ENCODE measurements at regions not wholly inside any gene's neighbourhood (a gene's known extent, or its start where the extent isn't known, plus 50 kb on each side); places are given as distances from the start of the nearest gene placed in this dataset.
A peak's percentile ranks its signal among the peaks of the same experiment; 100 is the strongest.

- Histone ChIP-seq H3K27ac (peak overlapping the region in 1 of 4 donors; percentile 55), H3K4me1 (no peaks in the 10 kb centered on the region), H3K4me3 (no peak overlapping the region), H3K36me3 (no peaks in the 10 kb centered on the region), H3K27me3 (no peaks in the 10 kb centered on the region), H3K9me3 (no peaks in the 10 kb centered on the region)
- no peak for DNase-seq
- TF ChIP-seq POLR2A (IDR thresholded peaks at IDR 0.05) (no peak), CTCF (IDR thresholded peaks at IDR 0.05) (no peak)
Observed at GRCh38 chr18:55085557-55086285, 126.5 kb upstream of the CCDC68 start.

- H3K9me3 ChIP-seq: no peaks in the 10 kb centered on the region
- H3K27ac ChIP-seq: no peak overlapping the region
- H3K36me3 ChIP-seq: no peaks in the 10 kb centered on the region
- DNase-seq: no peak
- H3K4me3 ChIP-seq: no peak overlapping the region
- no peaks in the 10 kb centered on the region for H3K4me1 ChIP-seq
- TF ChIP-seq POLR2A (IDR thresholded peaks at IDR 0.05): no peak
- no peak for TF ChIP-seq CTCF (IDR thresholded peaks at IDR 0.05)
- H3K27me3 ChIP-seq: no peaks in the 10 kb centered on the region
Observed at GRCh38 chr18:55084550-55084949, 125.3 kb upstream of the CCDC68 start.

- Histone ChIP-seq H3K4me1 (no peaks in the 10 kb centered on the region), H3K27me3 (no peaks in the 10 kb centered on the region), H3K9me3 (no peaks in the 10 kb centered on the region), H3K36me3 (no peaks in the 10 kb centered on the region), H3K27ac (no peak overlapping the region), H3K4me3 (no peak overlapping the region)
- TF ChIP-seq CTCF (IDR thresholded peaks at IDR 0.05) (no peak), POLR2A (IDR thresholded peaks at IDR 0.05) (no peak)
- no peak for DNase-seq
Observed at GRCh38 chr18:55083461-55083860, 124.2 kb upstream of the CCDC68 start.

GRCh38 chr18:55079481-55080355 lies 120.5 kb upstream of the CCDC68 start:
- Histone ChIP-seq H3K36me3 (no peaks in the 10 kb centered on the region), H3K4me3 (no peak overlapping the region), H3K9me3 (no peaks in the 10 kb centered on the region), H3K4me1 (no peaks in the 10 kb centered on the region), H3K27ac (no peak overlapping the region), H3K27me3 (no peaks in the 10 kb centered on the region)
- no peak for DNase-seq
- TF ChIP-seq POLR2A (IDR thresholded peaks at IDR 0.05): no peak
- TF ChIP-seq CTCF (IDR thresholded peaks at IDR 0.05): no peak

- no peaks in the 10 kb centered on the region for H3K27me3 ChIP-seq
- TF ChIP-seq POLR2A (IDR thresholded peaks at IDR 0.05) (no peak), CTCF (IDR thresholded peaks at IDR 0.05) (no peak)
- H3K4me1 ChIP-seq: no peaks in the 10 kb centered on the region
- no peak overlapping the region for H3K27ac ChIP-seq
- no peaks in the 10 kb centered on the region for H3K36me3 ChIP-seq
- no peaks in the 10 kb centered on the region for H3K9me3 ChIP-seq
- no peak overlapping the region for H3K4me3 ChIP-seq
- DNase-seq: no peak
Observed at GRCh38 chr18:55079067-55079466, 119.8 kb upstream of the CCDC68 start.

Data from Peyer's patch (tissue), 4 donors.